SK-N-SH treated with all-trans-retinoic acid at 6 μM for 48 hours (cell line): ENCODE measurements at regions not wholly inside any gene's neighbourhood (a gene's known extent, or its start where the extent isn't known, plus 50 kb on each side); places are given as distances from the start of the nearest gene placed in this dataset.

Source experiments
- ATAC-seq: fragments of 200-7000 bp; cut with Tn5 transposase; 3 replicates; pipeline ENCODE4 v1.9.1; 2020; ENCODE audit warnings: mild to moderate bottlenecking, moderate library complexity
- ARNTL ChIP-seq: fragments of 450-650 bp; formaldehyde crosslinking; IDR thresholded peaks from 2 replicates; pipeline ENCODE4 v1.5.0; 2020; ENCODE audit warnings: low read depth, mild to moderate bottlenecking, moderate library complexity, borderline replicate concordance
- BACH2 ChIP-seq: fragments of 250-450 bp; sonication (Bioruptor Pico); IDR thresholded peaks from 2 replicates; pipeline ENCODE4 v1.9.0; 2021; ENCODE audit warnings: mild to moderate bottlenecking, borderline replicate concordance
- CREB5 ChIP-seq: fragments of 250-450 bp; sonication (Bioruptor Pico); IDR thresholded peaks from 2 replicates; pipeline ENCODE4 v1.5.1; 2020; ENCODE audit warnings: low read depth, mild to moderate bottlenecking, moderate library complexity
- CSDC2 ChIP-seq: fragments of 250-450 bp; sonication (Bioruptor Pico); IDR thresholded peaks from 2 replicates; pipeline ENCODE4 v1.5.0; 2020; ENCODE audit warnings: mild to moderate bottlenecking, moderate library complexity
- CSRNP3 ChIP-seq: fragments of 250-450 bp; sonication (Bioruptor Pico); IDR thresholded peaks from 2 replicates; pipeline ENCODE4 v1.5.1; 2021; ENCODE audit warnings: mild to moderate bottlenecking, moderate library complexity
- ESRRG ChIP-seq: fragments of 250-450 bp; sonication (Bioruptor Pico); IDR thresholded peaks from 2 replicates; pipeline ENCODE4 v1.6.1; 2021; ENCODE audit warnings: mild to moderate bottlenecking
- GLIS3 ChIP-seq: fragments of 250-450 bp; sonication (Bioruptor Pico); IDR thresholded peaks from 2 replicates; pipeline ENCODE4 v1.5.0; 2020; ENCODE audit warnings: mild to moderate bottlenecking, moderate library complexity
- ISL1 ChIP-seq: fragments of 250-450 bp; sonication (Bioruptor Pico); IDR thresholded peaks from 2 replicates; pipeline ENCODE4 v2.1.2; 2022; ENCODE audit warnings: mild to moderate bottlenecking, moderate library complexity
- OSR1 ChIP-seq: fragments of 250-450 bp; sonication (Bioruptor Pico); IDR thresholded peaks from 2 replicates; pipeline ENCODE4 v1.8.0; 2022; ENCODE audit warnings: moderate library complexity, mild to moderate bottlenecking, inconsistent platforms
- PATZ1 ChIP-seq: fragments of 250-450 bp; sonication (Bioruptor Pico); IDR thresholded peaks from 2 replicates; pipeline ENCODE4 v1.8.0; 2020; ENCODE audit warnings: mild to moderate bottlenecking, moderate library complexity, borderline replicate concordance
- POU6F1 ChIP-seq: fragments of 250-450 bp; sonication (Bioruptor Pico); IDR thresholded peaks from 2 replicates; pipeline ENCODE4 v1.8.0; 2021; ENCODE audit warnings: low read depth, mild to moderate bottlenecking, moderate library complexity, borderline replicate concordance
- PPARA ChIP-seq: fragments of 250-450 bp; sonication (Bioruptor Pico); IDR thresholded peaks from 2 replicates; pipeline ENCODE4 v1.5.0; 2020; ENCODE audit warnings: mild to moderate bottlenecking, borderline replicate concordance
- RARB ChIP-seq: fragments of 250-450 bp; sonication (Bioruptor Pico); IDR thresholded peaks from 2 replicates; pipeline ENCODE4 v1.8.0; 2021; ENCODE audit warnings: mild to moderate bottlenecking, moderate library complexity
- SNAI2 ChIP-seq: fragments of 250-450 bp; sonication (Bioruptor Pico); IDR thresholded peaks from 2 replicates; pipeline ENCODE4 v1.5.0; 2020; ENCODE audit warnings: mild to moderate bottlenecking, moderate library complexity
- TCF4 ChIP-seq: fragments of 250-450 bp; sonication (Bioruptor Pico); IDR thresholded peaks from 2 replicates; pipeline ENCODE4 v1.8.0; 2021; ENCODE audit warnings: mild to moderate bottlenecking, moderate library complexity, borderline replicate concordance
- TOX ChIP-seq: fragments of 250-450 bp; sonication (Bioruptor Pico); IDR thresholded peaks from 2 replicates; pipeline ENCODE4 v1.8.0; 2021; ENCODE audit warnings: mild to moderate bottlenecking, moderate library complexity, borderline replicate concordance
- TSHZ2 ChIP-seq: fragments of 250-450 bp; sonication (Bioruptor Pico); IDR thresholded peaks from 2 replicates; pipeline ENCODE4 v1.5.0; 2020; ENCODE audit warnings: mild to moderate bottlenecking, moderate library complexity
- ZC3H10 ChIP-seq: fragments of 250-450 bp; sonication (Bioruptor Pico); IDR thresholded peaks from 2 replicates; pipeline ENCODE4 v1.5.1; 2021; ENCODE audit warnings: mild to moderate bottlenecking, moderate library complexity
- ZFP3 ChIP-seq: fragments of 250-450 bp; sonication (Bioruptor Pico); IDR thresholded peaks from 2 replicates; pipeline ENCODE4 v1.5.0; 2020; ENCODE audit warnings: mild to moderate bottlenecking, moderate library complexity
- ZFP30 ChIP-seq: fragments of 450-650 bp; formaldehyde crosslinking; IDR thresholded peaks from 2 replicates; pipeline ENCODE4 v1.5.0; 2022; ENCODE audit warnings: mild to moderate bottlenecking, moderate library complexity
- ZNF565 ChIP-seq: fragments of 450-650 bp; formaldehyde crosslinking; conservative IDR thresholded peaks from 2 replicates; pipeline ENCODE4 v1.5.0; 2020; ENCODE audit warnings: low read depth, mild to moderate bottlenecking, moderate library complexity
- ZNF70 ChIP-seq: fragments of 450-650 bp; formaldehyde crosslinking; IDR thresholded peaks from 2 replicates; pipeline ENCODE4 v1.5.0; 2020; ENCODE audit warnings: mild to moderate bottlenecking, moderate library complexity
- ZNF8 ChIP-seq: fragments of 450-650 bp; formaldehyde crosslinking; IDR thresholded peaks from 2 replicates; pipeline ENCODE4 v1.5.0; 2020; ENCODE audit warnings: mild to moderate bottlenecking, moderate library complexity

GRCh38 chr11:109275931-109276330 lies 146.1 kb upstream of the C11orf87 start:
- no peak for TF ChIP-seq RARB (CRISPR knock-in tag)
- no peak for TF ChIP-seq TOX (CRISPR knock-in tag)
- no peak for TF ChIP-seq PATZ1 (CRISPR knock-in tag)
- no peak for TF ChIP-seq SNAI2
- TF ChIP-seq TCF4 (CRISPR knock-in tag), result no peak
- TF ChIP-seq ZNF70 (CRISPR knock-in tag), result no peak
- TF ChIP-seq ARNTL (CRISPR knock-in tag), result no peak
- TF ChIP-seq PPARA (CRISPR knock-in tag), result no peak
- TF ChIP-seq ESRRG (CRISPR knock-in tag), result no peak
- TF ChIP-seq ZNF8 (CRISPR knock-in tag), result no peak
- no peak for TF ChIP-seq TSHZ2 (CRISPR knock-in tag)
- no peak for TF ChIP-seq CSDC2 (CRISPR knock-in tag)
- TF ChIP-seq BACH2 (CRISPR knock-in tag), result no peak
- no peak for TF ChIP-seq CSRNP3 (CRISPR knock-in tag)
- TF ChIP-seq ZFP30 (CRISPR knock-in tag), result no peak
- TF ChIP-seq ISL1, result no peak
- no peak for TF ChIP-seq GLIS3 (CRISPR knock-in tag)
- no peak for TF ChIP-seq POU6F1 (CRISPR knock-in tag)
- TF ChIP-seq ZC3H10, result no peak
- no peak for TF ChIP-seq OSR1 (CRISPR knock-in tag)
- TF ChIP-seq, all 23 proteins: peak for 0
- ATAC-seq, result no peak

GRCh38 chr11:109285465-109285864 lies 136.5 kb upstream of the C11orf87 start:
- no peak for TF ChIP-seq RARB (CRISPR knock-in tag)
- TF ChIP-seq PATZ1 (CRISPR knock-in tag), result no peak
- no peak for TF ChIP-seq ZFP30 (CRISPR knock-in tag)
- TF ChIP-seq PPARA (CRISPR knock-in tag), result no peak
- TF ChIP-seq ZNF70 (CRISPR knock-in tag), result no peak
- TF ChIP-seq GLIS3 (CRISPR knock-in tag), result no peak
- TF ChIP-seq ARNTL (CRISPR knock-in tag), result no peak
- TF ChIP-seq TOX (CRISPR knock-in tag), result no peak
- TF ChIP-seq SNAI2, result no peak
- TF ChIP-seq BACH2 (CRISPR knock-in tag), result no peak
- TF ChIP-seq ZFP3 (CRISPR knock-in tag), result no peak
- TF ChIP-seq CSDC2 (CRISPR knock-in tag), result no peak
- no peak for TF ChIP-seq CREB5 (CRISPR knock-in tag)
- TF ChIP-seq ESRRG (CRISPR knock-in tag), result no peak
- TF ChIP-seq ZC3H10, result no peak
- TF ChIP-seq ZNF565 (CRISPR knock-in tag), result no peak
- no peak for TF ChIP-seq ISL1
- ATAC-seq, result no peak
